ENCODE measurements at regions not wholly inside any gene's neighbourhood (a gene's known extent, or its start where the extent isn't known, plus 50 kb on each side); places are given as distances from the start of the nearest gene placed in this dataset.
"Not testable (repeated sequence)": the region's sequence is repeated elsewhere in the genome, so short reads cannot be mapped to it uniquely, and the experiment has no call there.

DNA sequence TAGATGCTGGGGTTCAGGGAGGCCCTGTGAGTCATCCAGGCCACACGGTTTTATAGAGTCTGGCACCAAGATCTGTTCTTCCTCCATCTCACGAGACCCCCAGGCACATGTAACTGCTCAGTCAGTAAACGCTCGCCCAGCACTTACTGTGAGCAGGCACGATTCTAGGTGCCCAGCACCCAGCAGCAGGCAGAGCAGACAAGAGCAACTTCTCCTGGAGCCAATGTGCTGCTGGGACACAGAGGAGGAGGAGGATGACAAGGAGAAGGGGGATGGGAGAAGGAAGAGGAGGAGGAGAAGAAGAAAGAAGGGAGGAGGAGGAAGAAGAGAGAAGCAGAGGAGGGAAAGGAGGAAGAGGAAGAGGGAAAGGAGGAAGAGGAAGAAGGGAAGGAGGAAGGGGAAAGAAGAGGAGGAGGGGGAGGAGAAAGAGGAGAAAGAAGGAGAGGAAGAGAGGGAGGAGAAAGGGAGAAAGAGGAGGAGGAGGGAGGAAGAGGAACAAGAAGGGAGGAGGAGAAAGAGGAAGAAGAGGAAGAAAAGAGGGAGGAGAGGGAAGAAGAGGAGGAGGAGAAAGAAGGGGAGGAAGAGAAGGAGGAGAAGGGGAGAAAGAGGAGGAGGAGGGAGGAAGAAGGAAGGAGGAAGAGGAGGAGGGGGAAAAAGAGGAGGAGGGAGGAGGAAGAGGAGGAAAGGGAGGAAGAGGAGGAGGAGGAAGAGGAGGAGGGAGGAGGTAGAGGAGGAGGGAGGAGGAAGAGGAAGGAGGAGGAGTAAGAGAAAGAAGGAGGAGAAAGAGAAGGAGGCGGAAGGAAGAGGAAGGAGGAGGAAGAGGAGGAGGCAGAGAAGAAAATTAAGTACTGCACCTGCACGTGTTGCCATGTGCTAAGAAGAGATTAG is 77.6 kb upstream of the RTL6 start:
- no peak for DNase-seq (ENCODE audit: low spot score)

DNA sequence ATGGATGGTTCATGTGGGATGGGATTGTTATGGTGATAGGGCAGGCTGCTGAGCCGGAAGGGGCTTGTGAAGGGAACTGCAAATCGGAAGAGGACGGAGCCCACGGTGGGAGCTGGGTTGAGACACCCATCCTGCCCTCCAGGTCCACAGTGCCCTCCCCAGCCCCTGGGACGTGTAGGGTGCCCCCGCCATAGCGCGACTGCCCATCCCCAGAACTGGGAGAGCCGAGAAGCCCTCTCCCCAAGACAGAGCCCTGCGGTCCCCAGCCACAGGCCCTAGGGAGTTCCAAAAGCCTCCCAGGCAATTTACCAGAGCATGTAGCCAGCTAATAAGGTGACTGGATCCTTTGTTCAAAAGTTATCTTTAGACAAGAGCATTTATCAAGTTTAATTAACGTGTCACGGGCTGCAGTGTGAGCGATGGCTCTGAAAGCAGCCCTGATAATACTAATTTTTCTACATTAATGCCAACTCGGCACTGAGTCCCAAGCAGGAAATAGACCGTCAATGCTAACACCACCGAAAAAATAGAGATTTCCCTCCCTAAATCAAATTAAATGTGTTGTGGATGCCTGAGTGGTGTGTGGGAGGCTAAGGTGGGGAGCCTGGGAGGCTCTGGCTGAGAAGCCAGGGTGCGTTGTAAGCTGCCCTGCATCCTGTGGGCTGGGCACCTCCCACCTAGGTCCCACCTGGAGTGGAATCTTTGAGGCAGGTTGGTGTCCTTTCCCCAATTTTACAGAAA is 76.8 kb upstream of the RTL6 start:
- no peak for DNase-seq (ENCODE audit: low spot score)

DNA sequence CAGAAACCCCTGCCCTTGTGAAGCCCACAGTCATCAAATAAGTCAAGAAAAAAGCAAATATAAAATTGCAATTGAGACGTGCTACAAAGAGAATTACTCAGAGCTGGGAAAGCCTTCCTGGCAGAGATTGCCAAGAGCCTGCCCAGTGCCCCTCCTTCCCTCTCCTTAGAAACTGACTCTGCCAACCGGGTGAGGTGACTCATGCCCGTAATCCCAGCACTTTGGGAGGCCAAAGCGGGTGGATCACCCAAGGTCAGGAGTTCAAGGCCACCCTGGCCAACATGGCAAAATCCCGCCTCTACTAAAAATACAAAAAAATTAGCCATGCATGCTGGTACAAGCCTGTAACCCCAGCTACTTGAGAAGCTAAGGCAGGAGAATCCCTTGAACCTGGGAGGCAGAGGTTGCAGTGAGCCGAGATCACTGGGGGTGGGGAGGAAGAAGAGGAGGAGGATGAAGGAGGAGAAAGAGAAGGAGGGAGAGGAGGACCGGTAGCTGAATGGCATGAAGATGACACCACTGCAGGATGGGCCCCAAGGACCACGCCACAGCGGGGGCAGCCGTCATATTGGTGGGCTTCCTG is 76.1 kb upstream of the RTL6 start:
- no peak for DNase-seq (ENCODE audit: low spot score)

DNA sequence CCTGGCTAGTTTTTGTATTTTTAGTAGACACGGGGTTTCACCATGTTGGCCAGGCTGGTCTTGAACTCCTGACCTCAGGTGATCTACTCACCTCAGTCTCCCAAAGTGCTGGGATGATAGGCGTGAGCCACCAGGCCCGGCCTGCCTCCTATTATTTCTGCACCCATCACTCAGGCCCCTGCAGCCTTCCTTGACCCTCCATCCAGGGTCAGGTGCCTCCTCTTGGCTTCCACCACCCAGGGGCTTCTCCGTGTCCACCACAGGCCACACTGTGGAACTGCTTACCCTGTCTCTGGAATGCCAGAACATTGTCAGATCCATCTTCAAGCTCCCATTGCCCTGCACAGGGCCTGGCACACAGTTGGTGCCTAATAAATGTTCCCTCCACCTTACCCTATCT is 75.4 kb upstream of the RTL6 start:
- DNase-seq (ENCODE audit: low spot score) = no peak

DNA sequence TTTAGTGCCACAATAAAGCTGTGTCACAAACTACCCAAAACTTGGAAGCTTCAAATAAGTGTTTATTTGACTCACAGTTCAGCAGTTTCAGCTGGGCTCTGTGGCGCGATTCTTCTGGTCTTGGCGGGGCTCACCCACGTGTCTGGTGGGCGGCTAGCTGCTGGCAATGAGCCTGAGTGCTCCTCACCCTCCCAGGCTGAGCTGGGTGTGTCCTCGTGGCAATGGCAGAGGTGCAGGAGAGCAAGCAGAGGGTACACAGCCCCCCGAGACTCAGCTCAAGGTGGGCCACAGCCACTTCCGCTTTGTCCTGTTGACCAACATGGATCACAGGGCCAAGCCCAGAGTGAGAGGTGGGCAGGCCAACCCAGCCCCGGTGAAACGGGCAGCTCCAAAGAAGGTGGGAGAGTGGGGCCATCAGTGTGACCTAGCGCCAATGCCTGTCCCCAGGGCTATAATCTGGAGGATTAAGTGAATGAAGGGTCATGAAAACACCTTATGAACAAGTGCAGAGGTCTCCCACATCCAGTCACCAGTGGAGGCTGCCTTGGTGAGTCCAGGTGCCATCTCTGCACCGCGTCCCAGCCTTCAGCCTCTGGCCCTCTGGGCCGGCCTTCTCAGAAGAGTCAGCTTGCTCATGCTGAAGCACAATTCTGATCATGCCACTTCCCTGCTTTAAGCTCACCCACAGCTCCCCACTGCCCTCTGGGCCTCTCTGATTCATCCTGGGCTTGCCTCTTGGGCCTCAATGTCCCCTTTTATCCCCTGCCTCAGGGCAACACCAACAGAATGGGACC is 74.6 kb upstream of the RTL6 start:
- DNase-seq (ENCODE audit: low spot score) = no peak

DNA sequence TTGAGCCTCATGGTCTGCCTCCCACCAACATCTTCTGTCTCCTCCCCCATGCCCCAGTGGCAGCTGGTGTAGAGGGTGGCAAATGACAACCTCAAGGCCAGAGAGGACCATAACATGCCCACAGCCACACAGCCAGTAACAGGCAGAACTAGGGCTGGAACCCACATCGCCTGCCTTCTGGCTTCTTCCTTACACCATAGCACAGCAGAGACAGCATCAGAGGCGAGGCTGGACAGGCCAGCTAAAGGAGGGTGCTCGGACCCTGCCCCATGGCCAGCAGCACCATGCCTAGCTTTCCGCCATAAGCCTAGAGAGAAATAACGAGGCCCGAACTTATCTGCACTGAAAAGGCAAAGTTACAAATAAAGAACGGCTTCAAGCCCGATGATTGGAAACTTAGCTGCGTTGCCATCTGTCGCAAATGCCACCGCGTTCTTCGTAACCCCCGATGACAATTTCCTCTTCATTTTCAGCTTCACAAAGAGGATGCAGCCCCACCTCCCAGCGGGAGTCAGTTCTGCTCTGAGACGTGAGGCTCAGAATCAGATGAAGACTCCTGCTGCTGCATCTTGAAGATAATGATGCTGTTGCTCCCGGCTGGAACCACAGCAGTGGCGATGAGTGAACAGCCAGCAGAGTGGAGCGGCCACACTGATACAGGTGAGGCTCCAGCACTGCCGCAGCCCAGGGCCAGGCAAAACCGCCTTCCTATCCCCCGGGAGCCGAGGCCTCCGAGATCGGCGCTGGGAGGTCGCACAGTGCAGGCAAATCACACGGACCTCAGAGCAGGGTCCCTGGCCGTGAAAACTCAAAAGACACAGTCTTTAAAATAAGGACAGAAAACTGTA is 73.8 kb upstream of the RTL6 start:
- DNase-seq (ENCODE audit: low spot score) = no peak

DNA sequence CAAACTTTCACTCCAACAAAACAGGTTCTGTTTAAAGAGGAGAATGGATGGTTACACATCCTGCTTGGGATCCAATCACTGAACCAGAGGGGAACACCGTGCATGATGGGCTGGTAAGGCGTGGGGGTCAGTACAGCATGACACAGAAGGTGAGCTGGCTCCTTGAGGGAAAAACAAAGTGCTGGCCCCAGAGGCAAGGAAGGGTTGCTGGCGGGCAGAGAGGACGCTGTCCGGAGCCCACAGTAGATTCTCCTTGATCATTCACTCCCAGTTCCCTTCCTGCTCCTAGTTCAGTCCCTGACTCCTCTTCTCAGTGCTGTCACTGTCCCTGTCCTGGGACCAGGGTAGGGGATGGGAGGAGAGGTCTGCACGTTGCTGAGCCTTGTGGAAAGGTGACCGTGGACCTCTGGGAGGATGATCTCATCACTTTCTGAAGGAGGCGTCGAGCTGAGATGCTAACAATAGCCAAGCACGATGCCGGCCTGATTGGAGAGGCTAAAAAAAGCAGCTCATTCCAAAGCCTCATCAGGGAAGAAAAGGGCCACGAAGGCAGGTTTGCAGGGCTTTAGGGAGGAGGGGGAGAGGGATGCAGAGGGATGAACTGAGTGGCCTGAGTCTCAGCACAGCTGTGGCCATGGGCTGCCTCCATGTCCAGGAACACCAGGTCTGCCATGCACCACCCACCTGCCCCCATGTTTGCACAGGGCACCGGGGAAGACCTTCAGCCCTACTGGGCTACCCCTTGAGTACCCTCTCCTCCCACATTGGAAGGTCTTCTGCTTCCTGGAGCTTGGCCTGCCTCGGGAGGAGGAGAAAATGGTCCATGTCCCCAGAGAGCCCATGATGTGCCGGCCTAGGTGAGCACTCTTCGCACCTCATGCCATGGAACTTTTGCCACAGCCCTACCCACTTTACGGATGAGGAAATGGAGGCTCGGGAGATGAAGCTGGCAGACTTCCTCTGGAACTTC is 72.7 kb upstream of the RTL6 start:
- DNase-seq (ENCODE audit: low spot score) = no peak

DNA sequence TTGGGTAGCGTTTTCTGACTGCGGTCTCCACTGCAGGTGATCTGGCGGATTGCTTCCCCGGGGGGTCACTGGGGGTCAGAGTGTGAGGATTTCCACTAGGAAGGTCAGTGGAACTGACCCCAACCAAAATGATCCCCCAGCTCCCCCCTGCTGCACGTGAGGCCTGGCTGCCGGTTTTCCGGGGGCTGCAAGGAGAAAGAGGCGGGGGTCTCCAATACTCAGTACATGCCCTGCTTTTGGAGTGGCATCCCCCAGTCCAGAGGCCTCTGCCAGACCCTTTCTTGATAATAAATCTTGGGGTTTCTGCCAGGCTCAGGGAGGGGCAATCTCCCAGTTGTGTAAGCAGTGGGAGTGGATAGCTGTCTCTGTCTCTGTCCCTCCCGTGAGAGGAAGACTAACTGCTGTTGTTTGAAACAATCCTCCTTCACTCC is 71.5 kb upstream of the RTL6 start:
- DNase-seq (ENCODE audit: low spot score) = no peak

DNA sequence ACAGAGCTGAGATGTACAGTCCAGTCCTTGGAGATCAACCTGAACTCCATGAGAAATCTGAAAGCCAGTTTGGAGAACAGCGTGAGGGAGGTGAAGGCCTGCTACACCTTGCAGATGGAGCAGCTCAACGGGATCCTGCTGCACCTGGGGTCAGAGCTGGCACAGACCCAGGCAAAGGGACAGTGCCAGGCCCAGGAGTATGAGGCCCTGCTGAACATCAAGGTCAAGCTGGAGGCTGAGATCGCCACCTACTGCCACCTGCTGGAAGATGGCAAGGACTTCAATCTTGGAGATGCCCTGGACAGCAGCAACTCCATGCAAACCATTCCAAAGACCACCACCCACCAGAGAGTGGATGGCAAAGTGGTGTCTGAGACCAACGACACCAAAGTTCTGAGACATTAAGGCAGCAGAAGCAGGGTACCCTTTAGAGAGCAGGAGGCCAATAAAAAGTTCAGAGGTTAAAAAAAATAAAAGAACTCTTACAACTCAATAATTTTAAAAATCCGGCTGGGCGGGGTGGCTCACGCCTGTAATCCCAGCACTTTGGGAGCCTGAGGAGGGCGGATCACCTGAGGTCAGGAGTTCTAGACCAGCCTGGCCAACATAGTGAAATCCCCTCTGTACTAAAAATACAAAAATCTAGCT is 69.9 kb upstream of the RTL6 start:
- DNase-seq (ENCODE audit: low spot score) = peak; percentile 33

DNA sequence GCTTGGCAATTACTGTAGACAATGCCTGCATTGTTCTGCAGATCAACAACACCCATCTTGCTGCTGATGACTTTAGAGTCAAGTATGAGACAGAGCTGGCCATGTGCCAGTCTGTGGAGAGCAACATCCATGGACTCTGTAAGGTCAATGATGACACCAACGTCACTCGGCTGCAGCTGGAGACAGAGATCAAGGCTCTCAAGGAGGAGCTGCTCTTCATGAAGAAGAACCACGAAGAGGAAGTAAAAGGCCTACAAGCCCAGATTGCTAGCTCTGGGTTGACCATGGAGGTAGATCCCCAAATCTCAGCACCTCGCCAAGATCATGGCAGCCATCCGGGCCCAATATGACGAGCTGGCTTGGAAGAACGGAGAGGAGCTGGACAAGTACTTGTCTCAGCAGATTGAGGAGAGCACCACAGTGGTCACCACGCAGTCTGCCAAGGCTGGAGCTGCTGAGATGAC is 69.4 kb upstream of the RTL6 start:
- DNase-seq (ENCODE audit: low spot score) = not testable (repeated sequence)

DNA sequence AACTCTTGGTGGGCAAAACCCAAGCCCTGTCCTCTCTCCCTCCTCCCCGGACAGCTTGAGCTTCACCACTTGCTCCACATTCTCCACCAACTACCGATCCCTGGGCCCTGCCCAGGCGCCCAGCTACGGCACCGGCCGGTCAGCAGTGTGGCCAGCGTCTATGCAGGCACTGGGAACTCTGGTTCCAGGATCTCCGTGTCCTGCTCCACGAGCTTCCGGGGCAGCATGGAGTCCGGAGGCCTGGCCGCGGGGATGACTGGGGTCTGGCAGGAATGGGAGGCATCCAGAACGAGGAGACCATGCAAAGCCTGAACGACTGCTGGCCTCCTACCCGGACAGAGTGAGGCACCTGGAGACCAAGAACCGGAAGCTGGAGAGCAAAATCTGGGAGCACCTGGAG is 68.9 kb upstream of the RTL6 start:
- no peak for DNase-seq (ENCODE audit: low spot score)

DNA sequence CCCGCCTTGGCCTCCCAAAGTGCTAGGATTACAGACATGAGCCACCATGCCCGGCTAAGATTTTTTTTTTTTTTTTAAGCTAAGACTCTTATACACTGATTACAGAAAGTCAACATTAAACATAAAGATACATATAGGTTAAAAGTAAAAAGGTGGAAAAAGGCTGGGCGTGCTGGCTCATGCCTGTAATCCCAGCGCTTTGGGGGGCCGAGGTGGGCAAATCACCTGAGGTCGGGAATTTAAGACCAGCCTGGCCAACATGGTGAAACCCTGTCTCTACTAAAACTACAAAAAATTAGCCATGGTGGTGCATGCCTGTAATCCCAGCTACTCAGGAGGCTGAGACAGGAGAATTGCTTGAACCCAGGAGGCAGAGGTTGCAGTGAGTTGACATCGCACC is 64.6 kb upstream of the RTL6 start:
- not testable (repeated sequence) for DNase-seq (ENCODE audit: low spot score)

DNA sequence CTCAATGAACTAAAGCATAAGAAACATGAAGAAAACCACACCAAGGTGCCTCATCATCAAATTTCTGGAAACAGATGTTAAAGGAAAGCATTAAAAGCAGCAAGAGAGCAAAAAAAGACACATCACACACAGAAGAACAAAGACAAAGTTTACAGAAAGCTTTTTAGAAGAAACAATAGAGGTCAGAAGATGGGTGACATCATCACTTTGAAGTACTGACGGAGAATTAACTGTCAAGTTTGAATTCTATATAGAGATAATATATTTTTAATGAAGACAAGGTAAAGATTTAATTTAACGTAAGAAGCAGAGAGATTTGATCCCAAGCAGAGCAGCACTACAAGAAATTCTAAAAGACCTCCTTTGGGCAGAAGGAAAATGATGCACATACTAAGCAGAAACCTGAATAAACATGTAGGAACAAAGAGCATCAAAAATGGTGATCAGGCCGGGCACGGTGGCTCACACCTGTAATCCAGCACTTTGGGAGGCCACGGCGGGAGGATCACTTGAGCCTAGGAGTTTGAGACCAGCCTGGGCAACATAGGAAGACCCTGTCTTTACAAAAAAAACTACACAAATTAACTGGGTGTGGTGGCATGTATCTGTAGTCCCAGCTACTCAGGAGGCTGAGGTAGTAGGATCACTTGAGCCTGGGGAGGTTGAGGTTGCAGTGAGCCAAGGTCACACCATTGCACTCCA is 63.3 kb upstream of the RTL6 start:
- no peak for DNase-seq (ENCODE audit: low spot score)

DNA sequence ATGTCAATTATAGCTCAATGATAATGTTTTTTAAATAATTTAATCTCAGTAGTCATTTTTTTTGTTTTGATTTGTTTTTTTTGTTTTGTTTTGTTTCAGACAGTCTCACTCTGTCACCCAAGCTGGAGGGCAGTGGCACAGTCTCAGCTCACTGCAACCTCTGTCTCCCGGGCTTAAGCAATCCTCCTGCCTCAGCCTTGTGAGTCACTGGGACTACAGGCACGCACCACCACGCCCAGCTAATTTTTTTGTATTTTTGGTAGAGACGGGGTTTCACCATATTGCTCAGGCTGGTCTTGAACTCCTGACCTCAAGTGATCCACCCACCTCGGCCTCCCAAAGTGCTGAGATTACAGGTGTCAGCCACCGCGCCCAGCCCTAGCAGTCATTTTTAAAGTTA is 60.6 kb upstream of the RTL6 start:
- DNase-seq (ENCODE audit: low spot score) = not testable (repeated sequence)

DNA sequence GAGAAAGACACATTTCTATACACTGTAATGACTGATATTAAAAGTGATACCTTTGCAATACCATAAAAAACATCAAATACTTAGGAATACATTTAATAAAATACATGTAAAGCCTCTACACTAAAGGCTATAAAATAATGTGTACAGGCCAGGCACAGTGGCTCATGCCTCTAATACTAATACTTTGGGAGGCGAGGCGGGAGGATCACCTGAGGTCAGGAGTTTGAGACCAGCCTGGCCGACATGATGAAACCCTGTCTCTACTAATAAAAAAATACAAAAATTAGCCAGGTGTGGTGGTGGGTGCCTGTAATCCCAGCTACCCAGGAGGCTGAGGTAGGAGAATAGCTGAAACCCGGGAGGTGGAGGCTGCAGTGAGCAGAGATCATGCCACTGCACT is 59.8 kb upstream of the RTL6 start:
- DNase-seq (ENCODE audit: low spot score) = not testable (repeated sequence)

DNA sequence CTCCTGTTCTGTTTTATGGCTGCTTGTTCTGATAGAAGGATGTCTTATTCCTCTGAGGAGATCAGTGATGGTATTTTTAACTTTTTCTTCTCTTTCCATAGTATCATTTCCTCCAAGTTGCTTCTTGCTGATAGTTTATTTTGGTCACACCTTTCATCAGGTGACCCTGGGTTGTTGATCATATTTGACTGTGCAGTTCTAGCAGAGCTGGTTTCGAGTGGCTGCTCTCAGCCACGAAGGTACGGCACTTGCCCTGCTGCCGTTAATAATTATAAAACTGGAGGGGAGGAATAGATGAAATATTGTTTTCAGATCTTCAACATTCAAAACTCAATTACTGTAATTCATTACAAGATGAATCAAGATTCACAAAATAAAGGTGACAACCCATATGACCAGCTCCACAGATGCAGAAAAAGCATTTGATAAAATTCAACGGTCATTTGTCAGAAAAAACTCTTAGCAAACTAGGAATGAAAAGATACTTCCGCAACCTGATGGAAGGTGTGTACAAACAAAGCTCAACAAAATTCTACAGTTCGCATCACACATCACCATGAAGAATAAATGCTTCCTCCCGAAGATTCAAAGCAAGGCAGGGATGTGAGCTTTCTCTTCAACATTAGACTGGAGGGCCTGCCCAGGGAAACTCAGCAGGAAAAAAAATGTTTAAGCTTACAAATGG is 59.2 kb upstream of the RTL6 start:
- DNase-seq (ENCODE audit: low spot score) = no peak

DNA sequence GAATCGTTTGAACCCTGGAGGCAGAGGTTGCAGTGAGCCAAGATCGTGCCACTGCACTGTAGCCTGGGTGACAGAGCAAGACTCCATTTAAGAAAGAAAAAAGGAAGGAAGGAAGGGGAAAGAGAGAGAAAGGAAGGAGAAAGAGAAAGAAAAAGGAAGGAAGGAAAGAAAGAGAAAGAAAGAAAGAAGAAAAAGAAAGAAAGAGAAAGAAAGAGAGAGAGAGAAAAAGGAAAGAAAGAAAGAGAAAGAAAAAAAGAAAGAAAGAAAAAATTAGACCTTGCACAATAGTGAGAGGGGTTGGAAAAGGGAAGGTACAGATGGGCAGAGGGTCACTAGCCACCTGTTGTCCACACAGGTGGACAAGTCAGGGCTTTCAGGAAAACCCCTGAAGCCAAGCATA is 57.6 kb upstream of the RTL6 start:
- DNase-seq (ENCODE audit: low spot score) = no peak

DNA sequence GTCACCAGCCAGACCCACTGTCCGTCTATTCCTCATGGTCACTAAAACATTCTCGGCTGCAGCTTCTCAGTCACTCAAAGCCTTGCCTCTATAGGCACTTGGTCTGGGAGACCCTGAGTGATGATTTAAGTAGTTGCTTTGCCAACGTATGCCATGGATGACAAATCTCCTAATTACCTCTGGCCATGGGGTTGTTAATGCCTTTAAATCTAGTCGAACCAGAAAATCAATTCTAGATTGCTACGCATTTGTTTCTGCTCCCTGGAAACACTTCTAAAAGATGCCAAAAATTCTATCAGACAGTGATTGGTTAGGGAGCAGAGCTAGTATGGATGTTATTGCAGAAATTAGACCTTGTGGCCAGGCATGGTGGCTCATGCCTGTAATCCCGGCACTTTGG is 57.0 kb upstream of the RTL6 start:
- no peak for DNase-seq (ENCODE audit: low spot score)

Data from cerebellar cortex (tissue), 1 donor.